ENCODE measurements at regions not wholly inside any gene's neighbourhood (a gene's known extent, or its start where the extent isn't known, plus 50 kb on each side); places are given as distances from the start of the nearest gene placed in this dataset.
"Not testable (repeated sequence)": the region's sequence is repeated elsewhere in the genome, so short reads cannot be mapped to it uniquely, and the experiment has no call there.

- H3K9me3 Mint-ChIP-seq; H2AFZ ChIP-seq (ENCODE audit: insufficient read depth, low read depth, low read length, poor library complexity, severe bottlenecking); H3K27me3 Mint-ChIP-seq (ENCODE audit: low read depth in 3 of 3); H3K4me1 ChIP-seq (ENCODE audit: control insufficient read depth in 1 of 2, insufficient read depth in 2 of 2, low read length in 2 of 2); H3K4me3 ChIP-seq (replicated peaks in 1 of 3; ENCODE audit: low read depth in 2 of 3, low read length in 3 of 3); H3K36me3 Mint-ChIP-seq; H3K4me1 Mint-ChIP-seq; H3K27ac ChIP-seq (ENCODE audit: low read depth in 1 of 2, low read length in 2 of 2); H3K27ac Mint-ChIP-seq; H3K79me2 ChIP-seq (ENCODE audit: insufficient read depth, low read length); DNase-seq; H3K4me3 Mint-ChIP-seq; H3K36me3 ChIP-seq (replicated peaks in 1 of 2; ENCODE audit: control insufficient read depth in 1 of 2, insufficient read depth in 2 of 2, low read length in 2 of 2); H4K20me1 ChIP-seq (ENCODE audit: insufficient read depth, low read length); H3K4me2 ChIP-seq (replicated peaks; ENCODE audit: extremely low read depth, low read length, poor library complexity, severe bottlenecking); H3K27me3 ChIP-seq (ENCODE audit: control insufficient read depth in 2 of 2, insufficient read depth in 2 of 2, low read length in 2 of 2); H3K9ac ChIP-seq (ENCODE audit: insufficient read depth, low read length, poor library complexity, severe bottlenecking); H3K9me3 ChIP-seq (replicated peaks in 1 of 2; ENCODE audit: control insufficient read depth in 1 of 2, insufficient read depth in 1 of 2, low read length in 2 of 2); intact Hi-C loops (cut with micrococcal nuclease): not testable (repeated sequence)
- WGBS (ENCODE audit: insufficient coverage), result no CpG with 5 or more reads among the region's 5 CpGs
Observed at GRCh38 chr9:67516938-67517337, 341.8 kb upstream of the ANKRD20A1 start.

GRCh38 chr9:67514587-67514986, 344.1 kb upstream of the ANKRD20A1 start:
- no CpG with 5 or more reads among the region's 10 CpGs for WGBS (ENCODE audit: insufficient coverage)
- H3K4me1 Mint-ChIP-seq; H3K27ac ChIP-seq (ENCODE audit: low read depth in 1 of 2, low read length in 2 of 2); H3K4me3 Mint-ChIP-seq; H3K9me3 ChIP-seq (replicated peaks in 1 of 2; ENCODE audit: control insufficient read depth in 1 of 2, insufficient read depth in 1 of 2, low read length in 2 of 2); H3K36me3 ChIP-seq (replicated peaks in 1 of 2; ENCODE audit: control insufficient read depth in 1 of 2, insufficient read depth in 2 of 2, low read length in 2 of 2); H2AFZ ChIP-seq (ENCODE audit: insufficient read depth, low read depth, low read length, poor library complexity, severe bottlenecking); H3K9ac ChIP-seq (ENCODE audit: insufficient read depth, low read length, poor library complexity, severe bottlenecking); H3K27ac Mint-ChIP-seq; DNase-seq; H3K4me2 ChIP-seq (replicated peaks; ENCODE audit: extremely low read depth, low read length, poor library complexity, severe bottlenecking); H3K4me3 ChIP-seq (replicated peaks in 1 of 3; ENCODE audit: low read depth in 2 of 3, low read length in 3 of 3); H3K36me3 Mint-ChIP-seq; H4K20me1 ChIP-seq (ENCODE audit: insufficient read depth, low read length); intact Hi-C loops (cut with micrococcal nuclease); H3K27me3 ChIP-seq (ENCODE audit: control insufficient read depth in 2 of 2, insufficient read depth in 2 of 2, low read length in 2 of 2); H3K9me3 Mint-ChIP-seq; H3K4me1 ChIP-seq (ENCODE audit: control insufficient read depth in 1 of 2, insufficient read depth in 2 of 2, low read length in 2 of 2); H3K27me3 Mint-ChIP-seq (ENCODE audit: low read depth in 3 of 3); H3K79me2 ChIP-seq (ENCODE audit: insufficient read depth, low read length): not testable (repeated sequence)

GRCh38 chr9:67503728-67504369, 354.9 kb upstream of the ANKRD20A1 start:
- H3K36me3 Mint-ChIP-seq; H3K79me2 ChIP-seq (ENCODE audit: insufficient read depth, low read length); H4K20me1 ChIP-seq (ENCODE audit: insufficient read depth, low read length); H3K27me3 ChIP-seq (ENCODE audit: control insufficient read depth in 2 of 2, insufficient read depth in 2 of 2, low read length in 2 of 2); H3K4me3 Mint-ChIP-seq; intact Hi-C loops (cut with micrococcal nuclease); H3K27ac ChIP-seq (ENCODE audit: low read depth in 1 of 2, low read length in 2 of 2); H3K36me3 ChIP-seq (replicated peaks in 1 of 2; ENCODE audit: control insufficient read depth in 1 of 2, insufficient read depth in 2 of 2, low read length in 2 of 2); H3K27ac Mint-ChIP-seq; H2AFZ ChIP-seq (ENCODE audit: insufficient read depth, low read depth, low read length, poor library complexity, severe bottlenecking); H3K9me3 Mint-ChIP-seq; H3K9ac ChIP-seq (ENCODE audit: insufficient read depth, low read length, poor library complexity, severe bottlenecking); H3K4me1 ChIP-seq (ENCODE audit: control insufficient read depth in 1 of 2, insufficient read depth in 2 of 2, low read length in 2 of 2); H3K4me3 ChIP-seq (replicated peaks in 1 of 3; ENCODE audit: low read depth in 2 of 3, low read length in 3 of 3); H3K4me1 Mint-ChIP-seq; DNase-seq; H3K27me3 Mint-ChIP-seq (ENCODE audit: low read depth in 3 of 3); H3K4me2 ChIP-seq (replicated peaks; ENCODE audit: extremely low read depth, low read length, poor library complexity, severe bottlenecking); H3K9me3 ChIP-seq (replicated peaks in 1 of 2; ENCODE audit: control insufficient read depth in 1 of 2, insufficient read depth in 1 of 2, low read length in 2 of 2): not testable (repeated sequence)
- WGBS (ENCODE audit: insufficient coverage), result no CpG with 5 or more reads among the region's 2 CpGs

GRCh38 chr9:67492028-67492427, 366.7 kb upstream of the ANKRD20A1 start:
- H3K4me3 Mint-ChIP-seq; H3K4me1 ChIP-seq (ENCODE audit: control insufficient read depth in 1 of 2, insufficient read depth in 2 of 2, low read length in 2 of 2); H3K4me2 ChIP-seq (replicated peaks; ENCODE audit: extremely low read depth, low read length, poor library complexity, severe bottlenecking); H3K79me2 ChIP-seq (ENCODE audit: insufficient read depth, low read length); H3K27ac ChIP-seq (ENCODE audit: low read depth in 1 of 2, low read length in 2 of 2); H3K27me3 Mint-ChIP-seq (ENCODE audit: low read depth in 3 of 3); H3K27ac Mint-ChIP-seq; H3K4me1 Mint-ChIP-seq; H3K9me3 Mint-ChIP-seq; DNase-seq; H2AFZ ChIP-seq (ENCODE audit: insufficient read depth, low read depth, low read length, poor library complexity, severe bottlenecking); H3K9me3 ChIP-seq (replicated peaks in 1 of 2; ENCODE audit: control insufficient read depth in 1 of 2, insufficient read depth in 1 of 2, low read length in 2 of 2); H3K36me3 ChIP-seq (replicated peaks in 1 of 2; ENCODE audit: control insufficient read depth in 1 of 2, insufficient read depth in 2 of 2, low read length in 2 of 2); H3K9ac ChIP-seq (ENCODE audit: insufficient read depth, low read length, poor library complexity, severe bottlenecking); H3K36me3 Mint-ChIP-seq; H4K20me1 ChIP-seq (ENCODE audit: insufficient read depth, low read length); H3K4me3 ChIP-seq (replicated peaks in 1 of 3; ENCODE audit: low read depth in 2 of 3, low read length in 3 of 3); intact Hi-C loops (cut with micrococcal nuclease); H3K27me3 ChIP-seq (ENCODE audit: control insufficient read depth in 2 of 2, insufficient read depth in 2 of 2, low read length in 2 of 2): not testable (repeated sequence)

Measured in CD14-positive monocyte (primary cell).